ENCODE measurements at regions not wholly inside any gene's neighbourhood (a gene's known extent, or its start where the extent isn't known, plus 50 kb on each side); places are given as distances from the start of the nearest gene placed in this dataset.

DNA sequence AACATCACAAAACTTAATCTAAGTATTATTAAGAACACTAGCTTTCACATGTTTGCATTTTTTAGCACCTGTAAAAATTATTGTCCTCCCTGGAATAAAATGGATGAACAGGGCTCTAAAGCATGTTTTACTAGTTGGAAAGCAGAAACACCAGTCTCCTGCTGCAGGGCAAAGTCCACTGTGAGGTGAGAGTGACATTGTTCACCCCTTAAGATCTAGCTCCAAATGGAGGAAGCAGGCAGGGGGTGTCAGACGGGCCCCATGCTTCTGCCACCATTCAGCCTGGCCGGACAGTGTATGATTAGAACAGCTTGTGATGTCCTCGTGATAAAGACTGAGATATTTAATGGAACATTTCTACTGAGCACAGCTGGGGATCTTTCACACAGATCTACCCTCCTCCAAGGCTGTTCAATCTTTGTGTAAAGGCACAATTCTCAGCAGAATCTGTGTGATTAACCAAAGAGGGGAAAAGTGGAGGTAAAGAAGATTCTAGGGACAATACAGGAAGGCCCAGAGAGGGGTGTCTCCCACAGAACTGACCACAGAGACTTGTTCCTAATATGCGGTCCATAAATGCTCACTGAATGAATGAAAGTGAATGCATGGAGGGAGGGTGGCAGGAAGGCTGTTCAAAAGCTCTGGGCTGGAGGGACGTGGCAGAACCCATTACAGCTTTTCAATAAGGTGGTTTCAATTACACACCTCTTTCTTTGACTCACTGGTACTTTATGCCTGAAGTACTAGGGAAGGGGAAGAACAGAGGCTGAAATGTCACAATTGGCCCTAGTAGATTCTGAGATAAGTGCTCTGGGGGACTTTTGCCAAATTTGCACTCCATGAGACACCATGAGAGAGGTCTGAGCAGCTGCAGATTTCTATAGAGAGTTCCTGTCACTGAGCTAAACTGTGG, 239.1 kb upstream of the ARHGAP20 start:
- Histone ChIP-seq H3K27ac (ENCODE audit: low read length) (no peak overlapping the region), H3K27me3 (ENCODE audit: control insufficient read depth, insufficient read depth, low read length) (no peaks in the 10 kb centered on the region), H3K4me1 (ENCODE audit: control insufficient read depth, insufficient read depth, low read length) (no peaks in the 10 kb centered on the region), H3K4me3 (ENCODE audit: low read length) (no peak overlapping the region), H3K9me3 (ENCODE audit: control insufficient read depth, insufficient read depth, low read length) (no peaks in the 10 kb centered on the region), H3K36me3 (ENCODE audit: control insufficient read depth, insufficient read depth, low read length) (no peaks in the 10 kb centered on the region)
- Mint-ChIP-seq H3K27me3 (ENCODE audit: low read depth in 2 of 2) (peaks cover 0 to 6% of the 10 kb centered on the region in 2 donors), H3K4me3 (no peak overlapping the region), H3K27ac (no peak overlapping the region), H3K4me1 (no peaks in the 10 kb centered on the region), H3K9me3 (peaks cover 0 to 2% of the 10 kb centered on the region in 2 donors), H3K36me3 (no peaks in the 10 kb centered on the region)
- no peak for ATAC-seq
- TF ChIP-seq, protein P1, sequence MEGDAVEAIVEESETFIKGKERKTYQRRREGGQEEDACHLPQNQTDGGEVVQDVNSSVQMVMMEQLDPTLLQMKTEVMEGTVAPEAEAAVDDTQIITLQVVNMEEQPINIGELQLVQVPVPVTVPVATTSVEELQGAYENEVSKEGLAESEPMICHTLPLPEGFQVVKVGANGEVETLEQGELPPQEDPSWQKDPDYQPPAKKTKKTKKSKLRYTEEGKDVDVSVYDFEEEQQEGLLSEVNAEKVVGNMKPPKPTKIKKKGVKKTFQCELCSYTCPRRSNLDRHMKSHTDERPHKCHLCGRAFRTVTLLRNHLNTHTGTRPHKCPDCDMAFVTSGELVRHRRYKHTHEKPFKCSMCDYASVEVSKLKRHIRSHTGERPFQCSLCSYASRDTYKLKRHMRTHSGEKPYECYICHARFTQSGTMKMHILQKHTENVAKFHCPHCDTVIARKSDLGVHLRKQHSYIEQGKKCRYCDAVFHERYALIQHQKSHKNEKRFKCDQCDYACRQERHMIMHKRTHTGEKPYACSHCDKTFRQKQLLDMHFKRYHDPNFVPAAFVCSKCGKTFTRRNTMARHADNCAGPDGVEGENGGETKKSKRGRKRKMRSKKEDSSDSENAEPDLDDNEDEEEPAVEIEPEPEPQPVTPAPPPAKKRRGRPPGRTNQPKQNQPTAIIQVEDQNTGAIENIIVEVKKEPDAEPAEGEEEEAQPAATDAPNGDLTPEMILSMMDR (IDR thresholded peaks at IDR 0.05): no peak
- WGBS (ENCODE audit: insufficient coverage): 85% methylated on average over 4 of the region's 5 CpGs
- DNase-seq: no peak
- intact Hi-C loops (cut with micrococcal nuclease): no loop called here

DNA sequence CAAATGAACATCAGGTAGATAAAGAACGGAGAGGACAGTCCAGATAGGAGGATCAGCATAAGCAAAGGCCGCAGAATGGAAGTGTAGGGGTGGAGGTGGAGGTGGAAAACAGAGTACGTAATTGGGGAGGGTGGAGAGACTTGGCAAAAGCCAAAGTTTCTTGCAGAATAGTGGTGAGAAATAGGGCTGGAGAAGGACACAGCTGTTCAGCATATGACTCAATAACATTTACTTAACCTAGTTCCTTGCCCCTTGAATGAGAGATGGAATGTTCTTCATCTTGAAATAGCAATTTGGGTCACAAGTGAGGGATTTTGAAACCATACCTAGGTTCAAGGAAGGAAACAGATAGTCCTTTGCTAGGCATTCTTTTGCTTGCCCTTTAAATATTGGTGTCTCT, 235.9 kb upstream of the ARHGAP20 start:
- H3K4me3 Mint-ChIP-seq: no peak overlapping the region
- H3K36me3 Mint-ChIP-seq: no peaks in the 10 kb centered on the region
- peaks cover 0 to 4% of the 10 kb centered on the region in 2 donors for H3K9me3 Mint-ChIP-seq
- Histone ChIP-seq H3K27me3 (ENCODE audit: control insufficient read depth, insufficient read depth, low read length) (no peaks in the 10 kb centered on the region), H3K4me3 (ENCODE audit: low read length) (no peak overlapping the region), H3K4me1 (ENCODE audit: control insufficient read depth, insufficient read depth, low read length) (no peaks in the 10 kb centered on the region), H3K9me3 (ENCODE audit: control insufficient read depth, insufficient read depth, low read length) (no peaks in the 10 kb centered on the region), H3K27ac (ENCODE audit: low read length) (no peak overlapping the region), H3K36me3 (ENCODE audit: control insufficient read depth, insufficient read depth, low read length) (no peaks in the 10 kb centered on the region)
- ATAC-seq: no peak
- no peak for DNase-seq
- no peaks in the 10 kb centered on the region for H3K4me1 Mint-ChIP-seq
- H3K27ac Mint-ChIP-seq: no peak overlapping the region
- 93% methylated on average over 3 of the region's 3 CpGs for WGBS (ENCODE audit: insufficient coverage)
- intact Hi-C loops (cut with micrococcal nuclease): no loop called here
- TF ChIP-seq, protein P1 (IDR thresholded peaks at IDR 0.05): no peak
- H3K27me3 Mint-ChIP-seq (ENCODE audit: low read depth in 2 of 2): peaks cover 0 to 2% of the 10 kb centered on the region in 2 donors

DNA sequence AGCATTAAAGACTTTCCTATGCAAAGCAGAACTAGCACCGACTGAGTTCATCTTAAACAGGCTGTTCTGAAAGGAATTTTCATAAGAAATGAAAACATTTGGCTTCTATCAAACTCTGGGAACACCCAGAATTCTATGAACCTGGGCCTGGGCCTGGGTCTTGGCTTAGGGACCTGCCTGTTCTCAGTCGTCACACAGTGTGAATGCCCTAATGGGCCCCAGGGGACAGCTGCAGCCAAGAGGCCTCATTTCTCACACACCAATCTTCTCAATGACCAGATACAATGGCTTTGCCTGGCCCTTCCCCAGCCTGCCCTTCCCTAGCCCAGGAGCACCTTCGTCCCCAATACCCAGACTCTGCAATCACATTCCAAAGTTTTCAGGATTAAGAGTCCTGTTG, 234.9 kb upstream of the ARHGAP20 start:
- H3K4me3 ChIP-seq (ENCODE audit: low read length): no peak overlapping the region
- no peaks in the 10 kb centered on the region for H3K4me1 ChIP-seq (ENCODE audit: control insufficient read depth, insufficient read depth, low read length)
- H3K9me3 Mint-ChIP-seq: peaks cover 0 to 4% of the 10 kb centered on the region in 2 donors
- H3K4me1 Mint-ChIP-seq: no peaks in the 10 kb centered on the region
- ATAC-seq: no peak
- no peak overlapping the region for H3K27ac Mint-ChIP-seq
- TF ChIP-seq, protein P1 (IDR thresholded peaks at IDR 0.05): no peak
- no peaks in the 10 kb centered on the region for H3K9me3 ChIP-seq (ENCODE audit: control insufficient read depth, insufficient read depth, low read length)
- H3K36me3 Mint-ChIP-seq: no peaks in the 10 kb centered on the region
- intact Hi-C loops (cut with micrococcal nuclease): no loop called here
- H3K27me3 Mint-ChIP-seq (ENCODE audit: low read depth in 2 of 2): peaks cover 0 to 2% of the 10 kb centered on the region in 2 donors
- WGBS (ENCODE audit: insufficient coverage): 82% methylated on average over 3 of the region's 3 CpGs
- no peaks in the 10 kb centered on the region for H3K36me3 ChIP-seq (ENCODE audit: control insufficient read depth, insufficient read depth, low read length)
- H3K27ac ChIP-seq (ENCODE audit: low read length): no peak overlapping the region
- no peaks in the 10 kb centered on the region for H3K27me3 ChIP-seq (ENCODE audit: control insufficient read depth, insufficient read depth, low read length)
- H3K4me3 Mint-ChIP-seq: no peak overlapping the region
- DNase-seq: no peak
